ENCODE measurements at regions not wholly inside any gene's neighbourhood (a gene's known extent, or its start where the extent isn't known, plus 50 kb on each side); places are given as distances from the start of the nearest gene placed in this dataset.

DNA sequence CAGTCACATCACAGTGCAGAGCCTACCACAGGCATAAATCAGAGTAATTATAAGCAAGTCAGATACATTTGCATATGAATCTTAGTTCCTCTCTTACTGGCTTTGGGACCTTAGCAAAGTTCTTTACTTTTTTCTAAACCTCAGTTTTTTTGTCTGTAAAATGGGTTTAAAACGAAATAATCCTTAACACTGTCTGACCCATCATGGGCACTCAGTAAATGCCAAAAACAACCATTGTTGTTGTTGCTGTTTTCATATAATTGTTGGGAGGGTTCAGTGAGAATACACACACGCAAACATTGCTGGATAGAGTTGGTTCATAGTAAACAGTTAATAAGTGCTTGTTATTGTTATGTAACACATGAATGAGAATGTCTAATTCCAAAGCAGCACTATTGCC is 184.9 kb downstream of the BLID start:
- no peak overlapping the region for H3K27ac ChIP-seq (ENCODE audit: low read depth, low read length)
- no peaks in the 10 kb centered on the region for H3K36me3 ChIP-seq (ENCODE audit: insufficient read depth, low read length)
- peaks cover 30% of the 10 kb centered on the region for H3K4me1 ChIP-seq (ENCODE audit: control insufficient read depth, insufficient read depth, low read length, unreplicated experiment)
- no peaks in the 10 kb centered on the region for H3K27me3 ChIP-seq (ENCODE audit: insufficient read depth, low read length)
- no peaks in the 10 kb centered on the region for H3K79me2 ChIP-seq (ENCODE audit: control insufficient read depth, insufficient read depth, low read length, unreplicated experiment)
- H2AFZ ChIP-seq (ENCODE audit: low read length, unreplicated experiment), result no peak overlapping the region
- H3K4me3 ChIP-seq (ENCODE audit: low read depth, low read length), result no peak overlapping the region

DNA sequence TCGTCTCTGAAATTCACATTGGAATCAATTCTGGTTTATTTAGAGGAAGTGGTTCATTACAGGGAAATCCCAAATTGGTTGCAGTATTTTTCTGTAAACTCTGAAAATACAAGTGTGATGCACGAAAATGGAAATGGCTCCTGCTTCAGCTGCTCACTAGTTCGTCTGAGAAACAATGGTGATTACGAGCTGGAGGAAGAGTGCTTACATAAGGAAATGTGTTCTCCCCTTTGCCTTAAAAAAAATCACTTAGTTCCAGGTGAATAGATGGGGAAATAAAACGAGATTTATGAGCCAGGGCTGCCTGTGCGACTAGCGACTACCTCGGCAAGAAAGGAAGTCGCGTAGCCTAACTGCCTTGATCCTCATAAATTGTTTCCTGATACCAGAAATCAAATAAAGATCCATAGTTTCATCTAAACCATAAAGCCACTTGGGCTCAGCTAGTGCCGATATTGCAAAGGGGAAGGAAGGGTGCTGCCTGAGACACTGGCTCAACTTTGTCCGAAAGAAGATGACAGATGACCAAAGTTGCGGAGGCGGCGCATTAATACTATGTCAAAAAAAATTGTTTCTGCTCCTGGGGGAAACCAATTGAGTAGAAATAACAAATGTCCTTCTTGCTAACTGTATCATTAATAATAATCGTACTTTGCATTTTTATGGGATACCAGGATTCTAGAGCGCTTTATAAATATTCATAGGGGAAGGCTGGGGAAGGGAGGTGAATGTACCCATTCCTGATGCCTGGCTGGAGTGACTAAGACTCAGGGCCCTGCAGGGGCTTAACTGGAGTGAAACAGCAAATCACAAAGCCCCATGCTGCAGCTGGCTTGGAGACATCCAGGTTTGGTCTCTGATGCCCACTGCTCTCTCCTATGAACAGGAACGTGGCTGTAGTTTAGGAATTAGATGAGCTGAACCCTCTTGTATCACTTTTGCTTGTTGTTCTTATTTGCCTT is 185.7 kb downstream of the BLID start:
- H3K4me1 ChIP-seq (ENCODE audit: control insufficient read depth, insufficient read depth, low read length, unreplicated experiment), result peaks cover 24% of the 10 kb centered on the region
- no peak overlapping the region for H3K27ac ChIP-seq (ENCODE audit: low read depth, low read length)
- H3K4me3 ChIP-seq (ENCODE audit: low read depth, low read length), result peak overlapping the region; percentile 67
- peak overlapping the region; percentile 29 for H2AFZ ChIP-seq (ENCODE audit: low read length, unreplicated experiment)
- no peaks in the 10 kb centered on the region for H3K79me2 ChIP-seq (ENCODE audit: control insufficient read depth, insufficient read depth, low read length, unreplicated experiment)
- H3K36me3 ChIP-seq (ENCODE audit: insufficient read depth, low read length), result no peaks in the 10 kb centered on the region
- no peaks in the 10 kb centered on the region for H3K27me3 ChIP-seq (ENCODE audit: insufficient read depth, low read length)

DNA sequence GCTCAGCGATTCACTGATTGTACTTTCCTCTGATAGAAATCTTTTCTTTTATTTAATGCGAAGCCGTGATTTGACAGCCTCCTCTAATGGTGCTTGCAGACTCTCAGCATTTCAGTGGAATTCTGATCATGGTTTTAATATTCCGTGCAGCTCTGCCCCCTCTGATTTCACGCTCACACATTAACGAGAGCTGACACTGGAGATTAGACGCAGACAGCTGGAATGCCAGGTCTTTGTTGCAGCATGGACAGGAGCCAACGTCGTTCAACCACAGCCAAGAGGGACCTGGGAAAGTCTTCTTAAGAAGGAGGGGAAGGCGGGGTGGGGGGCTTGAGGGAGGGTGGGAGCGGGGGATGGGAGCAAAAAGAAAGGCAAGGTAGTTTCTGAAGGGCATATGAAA is 186.4 kb downstream of the BLID start:
- Histone ChIP-seq H3K36me3 (ENCODE audit: insufficient read depth, low read length) (no peaks in the 10 kb centered on the region), H3K4me3 (ENCODE audit: low read depth, low read length) (peak overlapping the region; percentile 67), H3K27me3 (ENCODE audit: insufficient read depth, low read length) (no peaks in the 10 kb centered on the region), H3K79me2 (ENCODE audit: control insufficient read depth, insufficient read depth, low read length, unreplicated experiment) (no peaks in the 10 kb centered on the region), H3K27ac (ENCODE audit: low read depth, low read length) (no peak overlapping the region), H2AFZ (ENCODE audit: low read length, unreplicated experiment) (peak overlapping the region; percentile 66), H3K4me1 (ENCODE audit: control insufficient read depth, insufficient read depth, low read length, unreplicated experiment) (peaks cover 24% of the 10 kb centered on the region)

DNA sequence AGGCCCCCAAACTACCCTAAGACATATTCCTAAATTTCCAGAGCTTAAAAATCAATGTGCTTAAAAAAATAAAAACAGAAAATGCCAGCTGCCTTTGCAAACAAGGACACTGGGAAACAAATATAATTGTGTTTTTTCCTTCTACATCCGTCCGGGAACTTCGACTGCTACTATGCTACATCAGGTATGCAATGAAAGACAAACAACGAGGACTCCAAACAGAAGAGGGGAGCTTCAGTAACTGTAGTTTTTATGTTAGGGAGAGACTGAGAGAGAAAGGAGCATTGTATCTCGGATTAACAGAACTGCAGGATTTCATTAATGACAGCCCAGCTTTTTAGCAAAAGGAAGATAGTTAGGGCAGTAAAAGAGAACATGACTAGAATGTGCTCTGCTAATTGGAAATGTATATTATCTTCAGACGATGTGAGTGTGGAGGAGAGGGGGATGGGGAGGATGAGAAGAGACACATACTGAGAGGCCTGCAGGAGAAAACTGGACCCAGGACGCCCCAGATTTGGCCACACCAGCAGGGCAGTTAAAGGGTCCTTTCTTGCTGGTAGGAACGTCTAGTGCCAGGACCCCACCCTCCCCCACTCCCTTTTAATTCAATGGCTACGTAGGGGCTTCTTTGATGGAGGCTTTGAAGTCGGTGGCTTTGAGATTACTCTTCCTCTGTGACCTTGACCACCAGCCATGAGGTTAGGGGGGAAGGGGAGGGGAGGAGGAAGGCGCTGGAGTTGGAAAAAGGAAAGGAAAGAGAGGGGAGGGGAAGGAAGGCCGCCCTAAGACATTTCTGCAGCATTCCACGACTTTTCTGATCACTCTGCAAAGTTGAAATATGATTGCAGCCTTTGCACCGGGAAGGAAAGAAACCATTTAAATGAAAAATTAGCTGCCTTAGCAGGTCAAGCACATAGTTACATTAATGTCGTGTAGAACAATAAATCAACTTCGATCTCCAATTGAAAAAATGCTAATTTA is 187.1 kb downstream of the BLID start:
- no peaks in the 10 kb centered on the region for H3K36me3 ChIP-seq (ENCODE audit: insufficient read depth, low read length)
- no peaks in the 10 kb centered on the region for H3K79me2 ChIP-seq (ENCODE audit: control insufficient read depth, insufficient read depth, low read length, unreplicated experiment)
- peak overlapping the region; percentile 66 for H2AFZ ChIP-seq (ENCODE audit: low read length, unreplicated experiment)
- H3K27ac ChIP-seq (ENCODE audit: low read depth, low read length), result no peak overlapping the region
- peak overlapping the region; percentile 67 for H3K4me3 ChIP-seq (ENCODE audit: low read depth, low read length)
- no peaks in the 10 kb centered on the region for H3K27me3 ChIP-seq (ENCODE audit: insufficient read depth, low read length)
- peaks cover 23% of the 10 kb centered on the region for H3K4me1 ChIP-seq (ENCODE audit: control insufficient read depth, insufficient read depth, low read length, unreplicated experiment)

DNA sequence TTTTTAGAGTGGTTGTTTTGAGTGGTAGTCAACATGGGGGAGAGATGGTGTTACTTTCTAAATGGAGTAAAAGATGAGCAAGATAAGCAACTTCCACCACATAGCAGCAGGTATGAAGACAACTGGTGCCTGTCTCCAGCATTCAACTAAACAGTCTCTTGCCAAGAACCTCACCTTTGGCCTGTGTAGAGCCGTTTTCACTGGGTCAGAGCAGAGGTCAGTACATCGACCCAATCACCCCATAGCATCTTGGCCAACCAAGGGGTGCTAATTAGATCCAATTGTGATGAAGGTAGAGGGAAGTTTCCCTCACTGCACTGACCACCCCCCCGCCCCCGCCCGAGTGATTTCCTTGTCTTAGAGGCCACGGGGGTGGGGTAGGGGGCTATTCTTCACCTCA is 188.2 kb downstream of the BLID start:
- Histone ChIP-seq H3K4me1 (ENCODE audit: control insufficient read depth, insufficient read depth, low read length, unreplicated experiment) (peaks cover 13% of the 10 kb centered on the region), H3K27me3 (ENCODE audit: insufficient read depth, low read length) (no peaks in the 10 kb centered on the region), H3K79me2 (ENCODE audit: control insufficient read depth, insufficient read depth, low read length, unreplicated experiment) (no peaks in the 10 kb centered on the region)

DNA sequence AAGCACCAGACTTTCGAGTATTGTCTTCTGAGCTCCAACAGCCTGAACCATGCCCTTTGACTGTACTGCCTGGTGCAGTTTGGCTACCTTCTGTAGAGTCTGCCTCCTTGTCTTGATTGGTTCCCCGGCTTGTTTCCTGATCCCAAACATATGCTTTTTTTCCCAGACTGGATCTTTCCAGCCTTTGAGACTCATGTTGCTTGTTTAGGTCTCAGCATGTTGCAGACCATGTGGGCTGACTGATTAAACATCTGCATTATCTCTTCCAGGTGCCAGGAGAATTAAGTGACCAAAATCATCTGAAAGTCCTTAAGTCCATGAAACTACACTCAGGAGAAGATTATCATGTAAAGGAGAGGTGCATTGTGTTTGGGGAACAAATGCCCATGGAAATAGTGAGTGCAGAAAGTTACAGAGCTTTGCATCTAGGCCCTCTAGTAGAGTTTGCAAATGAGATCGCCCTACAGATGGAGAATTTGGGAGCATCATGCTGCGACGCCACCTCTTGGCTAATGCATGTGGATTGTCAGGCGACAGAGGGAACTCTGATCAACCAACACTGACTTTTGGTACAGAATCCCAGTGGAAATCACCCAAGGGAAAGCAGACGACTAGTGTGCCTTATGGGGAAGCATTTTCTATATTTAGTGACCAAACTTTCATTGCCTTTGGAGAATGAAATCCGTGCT is 188.8 kb downstream of the BLID start:
- peaks cover 9% of the 10 kb centered on the region for H3K4me1 ChIP-seq (ENCODE audit: control insufficient read depth, insufficient read depth, low read length, unreplicated experiment)
- no peaks in the 10 kb centered on the region for H3K36me3 ChIP-seq (ENCODE audit: insufficient read depth, low read length)
- no peak overlapping the region for H2AFZ ChIP-seq (ENCODE audit: low read length, unreplicated experiment)
- H3K4me3 ChIP-seq (ENCODE audit: low read depth, low read length), result no peak overlapping the region
- no peaks in the 10 kb centered on the region for H3K27me3 ChIP-seq (ENCODE audit: insufficient read depth, low read length)
- no peak overlapping the region for H3K27ac ChIP-seq (ENCODE audit: low read depth, low read length)
- H3K79me2 ChIP-seq (ENCODE audit: control insufficient read depth, insufficient read depth, low read length, unreplicated experiment), result no peaks in the 10 kb centered on the region

More for the DNA sequence above, 188.2 kb downstream of the BLID start:
- Histone ChIP-seq H3K36me3 (ENCODE audit: insufficient read depth, low read length) (no peaks in the 10 kb centered on the region), H2AFZ (ENCODE audit: low read length, unreplicated experiment) (no peak overlapping the region), H3K27ac (ENCODE audit: low read depth, low read length) (no peak overlapping the region), H3K4me3 (ENCODE audit: low read depth, low read length) (no peak overlapping the region)

DNA sequence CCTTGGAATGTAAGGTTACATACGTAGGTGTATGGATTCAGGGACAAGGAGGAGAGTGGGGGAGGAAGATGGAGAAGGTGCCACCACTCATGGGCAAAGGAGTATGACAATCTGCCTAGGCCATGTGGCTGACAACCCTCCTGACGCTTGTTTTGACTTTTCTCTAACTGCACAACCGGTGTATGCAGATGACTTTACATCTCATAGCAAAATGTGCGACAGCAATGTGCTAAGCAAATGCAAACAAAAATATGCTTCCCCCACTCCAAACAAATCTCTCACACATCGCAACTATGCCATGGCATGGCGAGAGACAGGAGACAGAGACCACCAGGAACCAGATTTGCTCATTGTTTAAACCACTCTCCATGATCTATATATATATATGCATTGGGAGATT is 191.8 kb downstream of the BLID start:
- Histone ChIP-seq H3K4me3 (ENCODE audit: low read depth, low read length) (no peak overlapping the region), H3K27me3 (ENCODE audit: insufficient read depth, low read length) (no peaks in the 10 kb centered on the region), H3K4me1 (ENCODE audit: control insufficient read depth, insufficient read depth, low read length, unreplicated experiment) (no peaks in the 10 kb centered on the region), H3K27ac (ENCODE audit: low read depth, low read length) (no peak overlapping the region), H2AFZ (ENCODE audit: low read length, unreplicated experiment) (no peak overlapping the region), H3K36me3 (ENCODE audit: insufficient read depth, low read length) (no peaks in the 10 kb centered on the region), H3K79me2 (ENCODE audit: control insufficient read depth, insufficient read depth, low read length, unreplicated experiment) (no peaks in the 10 kb centered on the region)

DNA sequence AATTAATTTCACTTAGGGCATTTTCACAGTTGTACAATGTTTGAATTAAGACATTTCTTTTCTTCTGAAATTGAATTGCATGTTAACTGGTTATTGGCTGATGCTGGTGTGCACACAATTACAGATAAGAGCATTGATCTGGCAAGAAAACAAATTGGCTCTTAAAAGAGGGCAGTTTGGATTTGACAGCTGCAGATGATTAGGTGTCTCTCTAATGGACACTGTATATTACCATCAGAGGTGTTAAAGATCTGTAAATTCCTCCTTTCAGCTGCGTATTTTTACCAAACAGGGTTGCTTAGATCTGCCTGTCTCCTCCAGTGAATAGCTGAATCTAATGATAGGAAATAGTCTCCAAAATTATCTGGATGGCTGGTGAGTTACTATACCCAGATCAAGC is 198.5 kb downstream of the BLID start:
- Histone ChIP-seq H3K36me3 (ENCODE audit: insufficient read depth, low read length) (no peaks in the 10 kb centered on the region), H3K27ac (ENCODE audit: low read depth, low read length) (no peak overlapping the region), H3K4me1 (ENCODE audit: control insufficient read depth, insufficient read depth, low read length, unreplicated experiment) (no peaks in the 10 kb centered on the region), H3K4me3 (ENCODE audit: low read depth, low read length) (no peak overlapping the region), H3K79me2 (ENCODE audit: control insufficient read depth, insufficient read depth, low read length, unreplicated experiment) (no peaks in the 10 kb centered on the region), H3K27me3 (ENCODE audit: insufficient read depth, low read length) (no peaks in the 10 kb centered on the region), H2AFZ (ENCODE audit: low read length, unreplicated experiment) (no peak overlapping the region)

DNA sequence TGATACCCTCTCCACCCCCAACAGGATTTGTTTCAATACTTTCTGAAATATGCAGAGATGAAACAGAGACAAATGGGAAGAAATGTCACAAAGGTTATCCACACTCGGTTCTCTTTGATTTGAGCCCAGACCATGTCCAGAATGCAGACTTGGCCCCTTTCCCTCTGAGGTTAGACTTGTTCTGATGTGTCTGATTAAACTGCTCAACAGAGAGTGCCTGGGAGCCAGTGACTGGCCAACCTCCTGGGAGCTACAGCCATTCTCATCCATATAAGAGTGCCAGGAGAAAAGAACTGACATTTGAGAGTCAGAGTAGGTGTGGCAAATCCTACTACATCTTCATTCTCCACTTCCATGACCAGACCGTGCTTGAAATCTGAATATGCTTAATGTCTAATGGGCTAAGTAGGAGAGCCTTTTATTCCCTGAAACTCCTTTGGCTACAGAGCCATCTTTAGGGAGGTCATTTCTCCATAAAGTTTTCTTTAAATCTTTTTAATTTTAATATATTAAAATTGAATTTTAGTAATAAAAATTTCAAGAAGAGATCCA is 201.4 kb downstream of the BLID start:
- H3K27me3 ChIP-seq (ENCODE audit: insufficient read depth, low read length), result no peaks in the 10 kb centered on the region
- H2AFZ ChIP-seq (ENCODE audit: low read length, unreplicated experiment), result no peak overlapping the region
- H3K36me3 ChIP-seq (ENCODE audit: insufficient read depth, low read length), result no peaks in the 10 kb centered on the region
- no peaks in the 10 kb centered on the region for H3K79me2 ChIP-seq (ENCODE audit: control insufficient read depth, insufficient read depth, low read length, unreplicated experiment)
- H3K4me1 ChIP-seq (ENCODE audit: control insufficient read depth, insufficient read depth, low read length, unreplicated experiment), result no peaks in the 10 kb centered on the region
- no peak overlapping the region for H3K27ac ChIP-seq (ENCODE audit: low read depth, low read length)
- no peak overlapping the region for H3K4me3 ChIP-seq (ENCODE audit: low read depth, low read length)

DNA sequence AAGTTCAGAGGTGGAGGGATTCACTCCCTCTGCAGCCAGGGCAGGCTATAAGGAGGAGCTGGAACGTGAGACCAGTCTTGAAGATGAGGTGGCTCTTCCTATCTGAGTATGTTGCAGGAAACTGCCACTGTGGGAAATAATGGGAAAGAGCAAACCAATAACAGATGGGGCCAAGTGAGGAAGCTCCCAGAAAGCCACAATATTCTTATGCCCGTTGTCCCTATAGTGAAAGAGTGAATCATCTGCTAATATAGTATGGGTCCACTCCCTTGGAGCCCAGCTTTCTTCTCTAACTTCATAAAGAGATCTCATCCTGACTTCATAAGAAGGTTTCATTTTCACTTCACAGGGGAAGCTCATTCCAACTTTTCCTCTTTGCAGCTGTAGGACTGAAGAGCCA is 206.4 kb downstream of the BLID start:
- no peaks in the 10 kb centered on the region for H3K27me3 ChIP-seq (ENCODE audit: insufficient read depth, low read length)
- no peaks in the 10 kb centered on the region for H3K36me3 ChIP-seq (ENCODE audit: insufficient read depth, low read length)
- no peak overlapping the region for H3K27ac ChIP-seq (ENCODE audit: low read depth, low read length)
- H2AFZ ChIP-seq (ENCODE audit: low read length, unreplicated experiment), result no peak overlapping the region
- no peak overlapping the region for H3K4me3 ChIP-seq (ENCODE audit: low read depth, low read length)
- H3K4me1 ChIP-seq (ENCODE audit: control insufficient read depth, insufficient read depth, low read length, unreplicated experiment), result peaks cover 3% of the 10 kb centered on the region
- H3K79me2 ChIP-seq (ENCODE audit: control insufficient read depth, insufficient read depth, low read length, unreplicated experiment), result no peaks in the 10 kb centered on the region

Measured in ACC112 (cell line).